ENCODE measurements at regions not wholly inside any gene's neighbourhood (a gene's known extent, or its start where the extent isn't known, plus 50 kb on each side); places are given as distances from the start of the nearest gene placed in this dataset.

DNA sequence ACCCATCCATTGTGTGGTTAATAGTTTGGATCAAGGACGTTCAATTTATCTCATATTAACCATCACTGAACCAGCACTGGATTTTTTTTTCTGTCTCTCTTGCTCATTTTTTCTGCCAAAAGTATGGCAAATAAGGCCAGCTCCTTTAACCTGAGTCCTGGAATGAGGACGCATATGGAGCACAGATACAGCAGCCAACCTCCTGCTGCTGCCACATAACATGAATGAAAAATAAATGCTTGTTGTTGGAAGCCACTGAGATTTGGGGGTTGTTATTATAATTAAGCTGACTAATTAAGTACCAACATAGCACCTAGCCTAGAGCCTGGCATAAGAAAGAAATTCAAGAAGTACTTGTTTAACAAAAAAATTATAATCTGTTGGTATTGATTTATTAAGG lies 335.3 kb upstream of the DUSP10 start:
- Histone ChIP-seq H3K9me3 (no peaks in the 10 kb centered on the region), H3K27ac (no peak overlapping the region), H3K27me3 (no peaks in the 10 kb centered on the region), H3K36me3 (no peaks in the 10 kb centered on the region), H3K4me1 (no peaks in the 10 kb centered on the region), H3K9ac (ENCODE audit: low read depth in 2 of 2, low read length in 2 of 2) (no peak overlapping the region), H3K4me3 (no peak overlapping the region)
- TF ChIP-seq, protein P1, sequence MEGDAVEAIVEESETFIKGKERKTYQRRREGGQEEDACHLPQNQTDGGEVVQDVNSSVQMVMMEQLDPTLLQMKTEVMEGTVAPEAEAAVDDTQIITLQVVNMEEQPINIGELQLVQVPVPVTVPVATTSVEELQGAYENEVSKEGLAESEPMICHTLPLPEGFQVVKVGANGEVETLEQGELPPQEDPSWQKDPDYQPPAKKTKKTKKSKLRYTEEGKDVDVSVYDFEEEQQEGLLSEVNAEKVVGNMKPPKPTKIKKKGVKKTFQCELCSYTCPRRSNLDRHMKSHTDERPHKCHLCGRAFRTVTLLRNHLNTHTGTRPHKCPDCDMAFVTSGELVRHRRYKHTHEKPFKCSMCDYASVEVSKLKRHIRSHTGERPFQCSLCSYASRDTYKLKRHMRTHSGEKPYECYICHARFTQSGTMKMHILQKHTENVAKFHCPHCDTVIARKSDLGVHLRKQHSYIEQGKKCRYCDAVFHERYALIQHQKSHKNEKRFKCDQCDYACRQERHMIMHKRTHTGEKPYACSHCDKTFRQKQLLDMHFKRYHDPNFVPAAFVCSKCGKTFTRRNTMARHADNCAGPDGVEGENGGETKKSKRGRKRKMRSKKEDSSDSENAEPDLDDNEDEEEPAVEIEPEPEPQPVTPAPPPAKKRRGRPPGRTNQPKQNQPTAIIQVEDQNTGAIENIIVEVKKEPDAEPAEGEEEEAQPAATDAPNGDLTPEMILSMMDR (IDR thresholded peaks at IDR 0.05): no peak
- intact Hi-C loops (cut with DNase I): no loop called here
- no peak for DNase-seq

DNA sequence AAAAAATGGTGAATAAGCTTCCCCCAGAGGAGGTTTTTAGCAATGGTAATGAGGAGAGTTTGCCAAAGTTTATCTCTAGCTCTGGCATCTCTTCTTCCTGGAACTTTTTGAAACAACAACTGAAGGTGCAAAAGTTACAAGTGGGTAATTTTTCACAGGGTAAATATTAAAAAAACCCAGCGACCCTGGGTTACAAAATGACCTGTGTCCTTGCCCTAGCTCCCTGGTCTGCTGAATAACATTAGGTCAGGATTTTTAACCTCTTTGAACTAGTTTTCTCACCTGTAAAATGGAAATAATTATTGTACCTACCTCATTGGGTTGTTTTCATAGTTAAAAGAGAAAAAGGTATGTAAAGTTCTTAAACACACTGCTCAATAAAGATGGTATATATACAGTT lies 332.4 kb upstream of the DUSP10 start:
- H3K27me3 ChIP-seq: no peaks in the 10 kb centered on the region
- no peak for DNase-seq
- intact Hi-C loops (cut with DNase I): no loop called here
- no peak overlapping the region for H3K9ac ChIP-seq (ENCODE audit: low read depth in 2 of 2, low read length in 2 of 2)
- no peak overlapping the region for H3K27ac ChIP-seq
- H3K4me3 ChIP-seq: no peak overlapping the region
- TF ChIP-seq, protein P1 (IDR thresholded peaks at IDR 0.05): no peak
- H3K9me3 ChIP-seq: no peaks in the 10 kb centered on the region
- no peaks in the 10 kb centered on the region for H3K36me3 ChIP-seq
- no peaks in the 10 kb centered on the region for H3K4me1 ChIP-seq

DNA sequence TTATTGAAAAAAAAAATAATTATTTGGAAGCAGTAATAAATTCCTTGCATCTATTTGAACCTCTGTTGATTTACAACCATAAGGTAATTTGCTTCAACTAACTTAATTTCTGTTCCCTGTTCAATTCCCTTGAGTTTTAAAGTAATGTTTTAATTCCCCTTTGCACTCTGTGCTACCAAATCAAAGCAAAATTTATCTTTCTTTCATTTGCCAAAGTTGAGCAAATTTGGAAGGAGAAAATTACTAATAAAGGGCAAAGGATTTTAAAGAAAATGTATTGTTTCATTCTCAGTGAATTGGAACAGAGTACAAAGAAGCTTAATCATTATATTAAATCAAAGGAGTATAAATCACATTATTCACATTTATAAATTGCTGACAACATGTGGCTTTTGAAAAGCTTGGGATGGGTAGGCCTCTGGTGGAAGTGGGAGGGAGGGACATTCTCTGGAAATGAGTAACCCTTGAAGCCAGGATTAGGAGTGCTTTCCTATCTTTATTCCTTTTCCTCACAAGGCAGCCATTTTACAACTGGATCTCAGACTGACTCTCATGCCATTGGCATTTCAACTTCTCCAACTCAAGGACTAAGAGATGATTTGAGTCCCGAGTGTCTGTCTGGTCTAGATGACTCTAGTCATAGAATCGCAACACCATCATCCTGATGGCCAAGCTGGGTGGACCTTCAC lies 331.6 kb upstream of the DUSP10 start:
- no peaks in the 10 kb centered on the region for H3K4me1 ChIP-seq
- intact Hi-C loops (cut with DNase I): no loop called here
- no peak overlapping the region for H3K27ac ChIP-seq
- no peaks in the 10 kb centered on the region for H3K27me3 ChIP-seq
- H3K4me3 ChIP-seq: no peak overlapping the region
- H3K9ac ChIP-seq (ENCODE audit: low read depth in 2 of 2, low read length in 2 of 2): no peak overlapping the region
- H3K9me3 ChIP-seq: no peaks in the 10 kb centered on the region
- H3K36me3 ChIP-seq: no peaks in the 10 kb centered on the region
- TF ChIP-seq, protein P1 (IDR thresholded peaks at IDR 0.05): no peak
- no peak for DNase-seq

DNA sequence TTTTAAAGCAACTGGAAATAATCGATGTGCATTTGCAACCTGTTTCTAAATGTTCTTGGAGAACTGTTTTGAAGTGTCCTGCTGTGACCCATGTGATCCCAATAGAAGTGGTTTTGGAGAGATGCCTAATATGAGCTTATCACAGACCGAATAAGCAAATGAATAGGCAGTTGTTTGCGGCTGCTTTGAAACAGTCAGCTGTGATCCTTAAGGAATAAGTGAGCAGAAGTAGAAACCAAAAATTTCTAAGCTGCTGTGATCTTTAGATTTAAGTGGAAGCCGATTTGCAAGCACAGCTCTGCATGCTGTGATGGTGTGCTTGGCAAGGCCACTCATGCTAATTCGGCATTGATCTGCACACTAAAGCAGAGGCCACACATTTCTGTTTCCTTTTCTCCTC lies 329.5 kb upstream of the DUSP10 start:
- TF ChIP-seq, protein P1 (IDR thresholded peaks at IDR 0.05): no peak
- Histone ChIP-seq H3K27me3 (no peaks in the 10 kb centered on the region), H3K9ac (ENCODE audit: low read depth in 2 of 2, low read length in 2 of 2) (no peak overlapping the region), H3K4me1 (no peaks in the 10 kb centered on the region), H3K36me3 (no peaks in the 10 kb centered on the region), H3K4me3 (no peak overlapping the region), H3K27ac (no peak overlapping the region), H3K9me3 (no peaks in the 10 kb centered on the region)
- intact Hi-C loops (cut with DNase I): no loop called here
- DNase-seq: no peak

DNA sequence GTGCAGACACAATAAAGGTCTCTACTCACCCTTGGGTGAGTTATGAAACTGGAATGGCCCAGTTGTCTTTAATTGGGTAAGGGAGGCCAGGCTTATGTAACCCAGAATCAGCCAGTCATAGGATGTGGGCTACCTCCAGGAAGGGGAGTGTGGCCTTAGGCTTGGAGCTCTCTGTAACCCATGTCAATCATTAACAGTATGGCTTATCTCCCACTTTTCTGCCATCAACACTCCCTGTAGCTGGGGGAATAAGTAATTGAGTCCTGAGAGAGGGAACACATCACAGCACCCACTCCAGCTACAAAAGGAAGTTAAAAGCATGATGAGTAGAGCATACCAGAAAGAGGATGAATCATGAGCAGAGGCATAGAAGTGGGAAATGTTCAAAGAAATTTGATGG lies 327.0 kb upstream of the DUSP10 start:
- H3K4me1 ChIP-seq: no peaks in the 10 kb centered on the region
- DNase-seq: no peak
- no peaks in the 10 kb centered on the region for H3K27me3 ChIP-seq
- H3K27ac ChIP-seq: no peak overlapping the region
- H3K36me3 ChIP-seq: no peaks in the 10 kb centered on the region
- intact Hi-C loops (cut with DNase I): no loop called here
- H3K9me3 ChIP-seq: no peaks in the 10 kb centered on the region
- TF ChIP-seq, protein P1 (IDR thresholded peaks at IDR 0.05): no peak
- H3K9ac ChIP-seq (ENCODE audit: low read depth in 2 of 2, low read length in 2 of 2): no peak overlapping the region
- no peak overlapping the region for H3K4me3 ChIP-seq
